ENCODE measurements at regions not wholly inside any gene's neighbourhood (a gene's known extent, or its start where the extent isn't known, plus 50 kb on each side); places are given as distances from the start of the nearest gene placed in this dataset.
"Not testable (repeated sequence)": the region's sequence is repeated elsewhere in the genome, so short reads cannot be mapped to it uniquely, and the experiment has no call there.

DNA sequence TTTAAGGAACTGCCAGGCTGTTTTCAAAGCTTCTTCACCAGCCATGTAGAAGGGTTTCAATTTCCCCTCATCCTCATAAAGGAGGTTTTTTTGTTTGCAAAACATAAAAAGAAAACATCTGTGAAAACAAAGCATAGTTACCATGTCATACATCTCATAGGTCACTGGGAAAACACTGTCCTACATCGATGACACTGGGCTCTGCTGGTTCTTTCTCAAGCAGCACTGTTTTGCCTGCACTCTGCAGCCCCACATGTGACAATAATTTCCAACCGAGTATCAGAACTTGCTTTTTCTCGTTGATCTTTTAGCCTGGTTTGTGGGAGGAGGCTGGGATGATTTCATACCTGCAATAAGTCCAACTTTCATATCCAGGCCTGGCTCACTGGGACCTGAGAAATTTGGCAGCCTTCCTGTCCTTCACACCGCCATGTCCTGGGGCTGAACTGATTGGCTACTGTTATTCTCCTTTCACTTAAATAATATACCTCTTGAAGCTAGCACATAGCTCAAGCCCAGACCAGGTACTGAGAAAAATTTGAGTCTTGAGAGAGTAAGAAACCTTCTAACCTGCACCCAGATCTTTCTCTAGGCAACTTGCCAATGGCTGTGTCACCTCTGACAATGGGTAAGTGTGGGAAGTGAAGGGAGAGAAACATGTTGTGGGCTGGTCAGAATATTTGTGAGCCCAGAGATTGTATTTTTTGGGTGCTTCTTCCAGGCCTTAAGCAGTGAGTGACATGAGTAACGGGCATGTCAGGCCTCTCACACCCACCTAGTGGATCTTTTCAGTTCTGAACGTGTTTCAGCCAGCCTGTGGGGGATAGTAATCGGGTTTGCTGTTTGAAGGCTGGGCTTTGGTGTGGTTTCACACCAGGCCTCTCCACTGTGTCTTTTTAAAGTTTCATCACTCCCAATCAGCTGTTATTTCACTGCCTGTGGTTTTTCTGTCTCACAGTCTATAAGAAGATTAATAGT lies 502.8 kb downstream of the NTRK2 start:
- H3K4me3 Mint-ChIP-seq, result no peak overlapping the region

DNA sequence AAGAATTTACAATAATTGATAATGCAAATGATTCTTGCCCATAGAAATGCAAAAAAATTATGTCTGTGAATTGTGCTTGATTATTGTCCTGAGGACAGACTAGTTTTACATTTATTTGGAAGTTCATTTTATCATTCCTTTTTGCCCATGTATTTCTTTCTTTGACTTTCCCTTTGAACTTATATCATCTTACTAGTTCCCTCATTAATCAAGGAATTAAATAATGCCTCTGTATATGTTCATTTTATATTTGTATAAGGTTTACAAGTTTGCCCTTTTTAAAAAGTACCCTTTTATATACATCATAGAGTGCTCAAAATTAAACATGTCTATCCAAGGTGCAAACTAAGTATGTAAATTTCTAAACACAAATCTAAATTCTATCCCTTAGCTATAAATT lies 501.6 kb downstream of the NTRK2 start:
- Mint-ChIP-seq H3K27me3 (no peaks in the 10 kb centered on the region), H3K4me1 (ENCODE audit: low read depth) (no peaks in the 10 kb centered on the region), H3K9me3 (peaks cover 6% of the 10 kb centered on the region), H3K36me3 (ENCODE audit: low read depth) (no peaks in the 10 kb centered on the region), H3K27ac (no peak overlapping the region), H3K4me3 (no peak overlapping the region)
- intact Hi-C loops (cut with micrococcal nuclease), result no loop called here

More for the DNA sequence above, 502.8 kb downstream of the NTRK2 start:
- intact Hi-C loops (cut with micrococcal nuclease), result no loop called here
- no peak overlapping the region for H3K27ac Mint-ChIP-seq
- no peaks in the 10 kb centered on the region for H3K4me1 Mint-ChIP-seq (ENCODE audit: low read depth)
- H3K9me3 Mint-ChIP-seq, result peaks cover 6% of the 10 kb centered on the region
- H3K27me3 Mint-ChIP-seq, result no peaks in the 10 kb centered on the region
- no peaks in the 10 kb centered on the region for H3K36me3 Mint-ChIP-seq (ENCODE audit: low read depth)

DNA sequence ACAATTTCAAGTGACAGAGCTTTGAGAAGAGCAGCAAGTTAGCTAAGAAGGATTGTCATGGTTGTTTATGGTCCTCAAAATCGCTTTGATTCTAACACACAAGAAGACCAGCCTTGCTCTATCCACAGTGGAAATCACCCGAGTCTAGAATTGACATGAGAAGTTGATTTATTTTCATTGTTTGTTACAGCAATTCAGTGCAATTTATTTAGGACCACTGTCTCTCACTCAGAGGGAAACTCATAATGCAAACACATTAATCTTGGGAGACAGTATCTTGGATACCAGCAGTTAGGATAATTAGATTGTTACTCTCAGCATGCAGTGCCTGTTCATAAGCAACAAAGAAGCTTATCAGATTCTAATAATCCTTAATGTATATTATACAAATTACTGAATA lies 498.9 kb downstream of the NTRK2 start:
- intact Hi-C loops (cut with micrococcal nuclease), result no loop called here
- Mint-ChIP-seq H3K27me3 (no peaks in the 10 kb centered on the region), H3K27ac (no peak overlapping the region), H3K4me1 (ENCODE audit: low read depth) (no peaks in the 10 kb centered on the region), H3K36me3 (ENCODE audit: low read depth) (no peaks in the 10 kb centered on the region), H3K4me3 (no peak overlapping the region), H3K9me3 (peaks cover 6% of the 10 kb centered on the region)

DNA sequence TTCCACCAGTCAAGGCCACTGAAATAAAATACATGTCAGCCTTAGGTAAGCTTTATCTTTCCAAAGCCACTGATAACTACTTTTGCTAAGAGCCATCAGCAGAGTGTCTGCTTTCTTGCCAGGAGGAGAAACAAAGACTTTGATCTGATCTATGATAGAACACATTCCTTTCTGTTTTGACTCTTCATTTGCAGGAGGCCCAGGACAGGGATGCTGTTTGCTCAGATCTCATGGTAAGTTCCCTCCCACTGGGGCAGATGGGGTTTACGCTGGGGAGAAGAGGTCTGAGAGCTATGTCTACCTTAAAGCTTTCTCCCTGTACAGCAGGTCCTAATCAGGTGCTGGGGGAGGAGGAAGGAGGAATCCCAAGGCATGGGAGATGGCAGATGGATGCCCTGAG lies 497.6 kb downstream of the NTRK2 start:
- H3K36me3 Mint-ChIP-seq (ENCODE audit: low read depth), result no peaks in the 10 kb centered on the region
- peaks cover 6% of the 10 kb centered on the region for H3K9me3 Mint-ChIP-seq
- H3K4me3 Mint-ChIP-seq, result no peak overlapping the region
- no peaks in the 10 kb centered on the region for H3K27me3 Mint-ChIP-seq
- H3K27ac Mint-ChIP-seq, result no peak overlapping the region
- H3K4me1 Mint-ChIP-seq (ENCODE audit: low read depth), result no peaks in the 10 kb centered on the region
- intact Hi-C loops (cut with micrococcal nuclease), result no loop called here

DNA sequence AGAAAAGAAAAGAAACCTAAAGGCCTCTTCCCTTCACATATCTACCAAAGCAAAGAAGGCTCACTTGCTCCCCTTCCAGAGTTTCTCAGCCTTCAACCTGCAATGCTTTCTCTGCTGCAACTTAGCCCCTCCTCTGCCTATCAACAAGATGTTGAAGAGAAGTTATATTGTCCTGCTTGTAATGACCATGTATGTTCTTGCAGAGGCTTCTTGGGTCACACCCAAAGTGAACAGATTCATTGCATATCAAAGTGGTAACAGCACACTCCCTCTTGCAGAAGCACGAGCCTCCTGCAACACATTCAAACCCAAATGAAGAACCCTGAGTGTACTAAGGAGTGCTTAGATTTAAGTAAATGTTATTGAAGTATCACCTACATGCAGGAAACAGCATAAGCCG lies 494.3 kb downstream of the NTRK2 start:
- intact Hi-C loops (cut with micrococcal nuclease), result no loop called here
- H3K9me3 Mint-ChIP-seq, result no peaks in the 10 kb centered on the region

DNA sequence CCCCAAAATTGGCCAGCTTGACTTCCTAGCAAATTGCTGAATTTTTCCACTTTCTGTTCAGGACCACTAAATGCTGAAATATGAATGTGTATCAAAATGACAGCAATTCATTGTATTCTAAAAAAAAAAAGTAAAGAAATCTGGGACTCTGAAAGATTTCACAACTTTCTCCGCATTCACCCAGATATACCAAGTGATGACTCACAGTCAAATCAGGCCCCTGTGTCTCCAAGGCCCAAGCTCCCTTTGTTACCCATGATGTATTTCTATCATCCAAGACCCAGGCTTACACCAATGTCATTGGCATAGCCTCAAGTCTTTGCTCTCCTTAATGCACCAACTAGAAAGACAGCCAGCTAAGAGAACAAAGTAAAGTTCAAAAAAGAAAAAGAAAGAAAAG lies 493.9 kb downstream of the NTRK2 start:
- intact Hi-C loops (cut with micrococcal nuclease), result no loop called here
- Mint-ChIP-seq H3K4me1 (ENCODE audit: low read depth) (no peaks in the 10 kb centered on the region), H3K27me3 (no peaks in the 10 kb centered on the region), H3K9me3 (no peaks in the 10 kb centered on the region), H3K4me3 (no peak overlapping the region), H3K36me3 (ENCODE audit: low read depth) (no peaks in the 10 kb centered on the region), H3K27ac (no peak overlapping the region)

More for the DNA sequence above, 494.3 kb downstream of the NTRK2 start:
- Mint-ChIP-seq H3K36me3 (ENCODE audit: low read depth) (no peaks in the 10 kb centered on the region), H3K4me3 (no peak overlapping the region), H3K27ac (no peak overlapping the region), H3K27me3 (no peaks in the 10 kb centered on the region), H3K4me1 (ENCODE audit: low read depth) (no peaks in the 10 kb centered on the region)

DNA sequence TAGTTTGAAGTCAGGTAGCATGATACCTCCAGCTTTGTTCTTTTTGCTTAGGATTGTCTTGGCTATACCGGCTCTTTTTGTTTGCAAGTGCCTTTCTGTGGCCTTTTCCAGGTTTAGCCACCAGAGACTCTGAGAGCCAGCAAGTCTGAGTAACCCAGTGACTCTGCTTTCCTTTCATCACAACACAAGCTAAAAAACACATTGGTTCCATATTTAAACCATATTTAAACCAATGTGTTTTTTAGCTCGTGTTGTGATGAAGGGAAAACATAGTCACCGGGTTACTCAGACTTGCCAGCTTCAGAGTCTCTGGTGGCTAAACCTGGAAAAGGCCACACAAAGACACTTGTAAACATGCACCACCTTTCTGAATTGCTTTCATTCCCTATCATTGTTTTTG lies 493.3 kb downstream of the NTRK2 start:
- Mint-ChIP-seq H3K27me3 (no peaks in the 10 kb centered on the region), H3K9me3 (no peaks in the 10 kb centered on the region), H3K36me3 (ENCODE audit: low read depth) (no peaks in the 10 kb centered on the region), H3K4me1 (ENCODE audit: low read depth) (no peaks in the 10 kb centered on the region), H3K4me3 (no peak overlapping the region), H3K27ac (no peak overlapping the region)
- intact Hi-C loops (cut with micrococcal nuclease), result no loop called here

DNA sequence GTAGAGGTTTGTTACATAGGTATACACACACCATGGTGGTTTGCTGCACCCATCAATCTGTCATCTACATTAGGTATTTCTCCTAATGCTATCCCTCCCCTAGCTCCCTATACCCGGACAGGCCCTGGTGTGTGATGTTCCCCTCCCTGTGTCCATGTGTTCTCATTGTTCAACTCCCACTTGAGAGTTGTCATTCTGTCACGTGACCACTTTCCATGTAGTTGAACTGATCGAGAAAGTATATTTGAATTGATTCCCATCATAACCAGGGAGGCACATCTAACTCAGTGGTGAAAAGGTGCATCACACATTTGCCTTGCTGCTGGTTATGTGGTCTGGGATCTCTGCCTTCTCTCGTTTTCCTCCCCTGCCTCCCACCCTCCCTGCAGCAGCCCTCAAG lies 491.4 kb downstream of the NTRK2 start:
- H3K36me3 Mint-ChIP-seq (ENCODE audit: low read depth); H3K27me3 Mint-ChIP-seq; H3K4me3 Mint-ChIP-seq; H3K4me1 Mint-ChIP-seq (ENCODE audit: low read depth); H3K27ac Mint-ChIP-seq; intact Hi-C loops (cut with micrococcal nuclease); H3K9me3 Mint-ChIP-seq: not testable (repeated sequence)

DNA sequence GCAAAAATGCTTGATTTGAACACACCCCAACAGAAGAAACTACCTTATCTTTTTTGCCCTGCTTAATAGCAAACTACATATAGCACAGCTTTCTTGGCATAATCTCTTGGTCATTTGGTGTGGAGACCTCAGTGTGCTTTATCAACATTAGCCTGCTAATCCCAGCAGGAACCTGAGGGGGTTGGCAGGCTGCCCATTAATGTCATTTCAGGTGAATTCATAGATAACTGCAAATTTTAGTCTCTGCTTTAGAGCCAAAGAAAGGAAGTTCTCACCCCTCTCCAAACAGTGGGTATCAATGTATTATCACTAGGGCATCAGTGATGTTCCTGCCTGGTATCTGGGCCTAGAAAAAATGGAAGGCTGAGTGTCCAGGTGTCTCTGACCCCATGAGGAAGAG lies 489.0 kb downstream of the NTRK2 start:
- no peaks in the 10 kb centered on the region for H3K27me3 Mint-ChIP-seq
- H3K36me3 Mint-ChIP-seq (ENCODE audit: low read depth), result no peaks in the 10 kb centered on the region
- no peaks in the 10 kb centered on the region for H3K9me3 Mint-ChIP-seq
- intact Hi-C loops (cut with micrococcal nuclease), result no loop called here
- H3K4me1 Mint-ChIP-seq (ENCODE audit: low read depth), result no peaks in the 10 kb centered on the region
- H3K4me3 Mint-ChIP-seq, result no peak overlapping the region
- H3K27ac Mint-ChIP-seq, result no peak overlapping the region

DNA sequence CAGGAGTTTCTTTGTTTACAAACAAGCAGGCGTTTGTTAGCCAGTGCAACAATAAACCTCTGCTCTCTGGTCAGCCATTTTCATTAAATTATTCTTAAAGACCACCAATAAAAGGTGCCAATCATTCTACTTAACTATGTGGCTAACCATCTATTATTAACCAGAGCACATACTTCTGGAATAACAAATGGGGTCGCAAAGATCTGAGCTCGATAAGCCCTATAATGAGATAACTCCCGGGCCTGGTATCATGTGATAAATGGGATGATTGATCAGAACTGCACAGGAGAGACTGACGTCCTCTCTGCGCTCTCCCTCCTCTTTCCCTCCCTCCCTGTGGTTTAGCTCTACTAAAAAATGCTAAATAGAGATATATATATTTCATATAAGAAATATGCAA lies 488.2 kb downstream of the NTRK2 start:
- Mint-ChIP-seq H3K9me3 (no peaks in the 10 kb centered on the region), H3K36me3 (ENCODE audit: low read depth) (no peaks in the 10 kb centered on the region), H3K4me3 (no peak overlapping the region), H3K27ac (no peak overlapping the region), H3K27me3 (no peaks in the 10 kb centered on the region), H3K4me1 (ENCODE audit: low read depth) (no peaks in the 10 kb centered on the region)
- intact Hi-C loops (cut with micrococcal nuclease), result no loop called here

DNA sequence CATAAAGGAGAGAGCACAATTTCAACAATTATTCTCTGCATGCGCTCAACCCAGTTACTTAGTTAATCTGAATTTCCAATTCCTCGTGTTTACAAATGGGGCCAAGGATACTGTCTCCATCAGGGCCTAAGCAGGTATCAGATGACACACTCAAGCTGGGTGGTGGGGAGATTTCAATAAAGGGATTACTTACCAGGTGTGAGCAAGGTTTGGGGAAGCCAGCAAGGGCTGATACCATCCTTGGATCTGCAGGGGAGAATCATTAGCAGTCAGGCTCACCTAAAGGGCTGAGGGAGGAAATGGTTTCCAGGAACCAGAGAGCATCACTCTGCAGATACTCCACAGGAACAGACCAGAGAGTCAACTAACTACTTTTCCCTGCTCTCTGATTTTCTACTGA lies 487.1 kb downstream of the NTRK2 start:
- H3K27ac Mint-ChIP-seq, result no peak overlapping the region
- no peaks in the 10 kb centered on the region for H3K36me3 Mint-ChIP-seq (ENCODE audit: low read depth)
- intact Hi-C loops (cut with micrococcal nuclease), result no loop called here
- no peak overlapping the region for H3K4me3 Mint-ChIP-seq
- no peaks in the 10 kb centered on the region for H3K4me1 Mint-ChIP-seq (ENCODE audit: low read depth)
- H3K9me3 Mint-ChIP-seq, result no peaks in the 10 kb centered on the region
- no peaks in the 10 kb centered on the region for H3K27me3 Mint-ChIP-seq

DNA sequence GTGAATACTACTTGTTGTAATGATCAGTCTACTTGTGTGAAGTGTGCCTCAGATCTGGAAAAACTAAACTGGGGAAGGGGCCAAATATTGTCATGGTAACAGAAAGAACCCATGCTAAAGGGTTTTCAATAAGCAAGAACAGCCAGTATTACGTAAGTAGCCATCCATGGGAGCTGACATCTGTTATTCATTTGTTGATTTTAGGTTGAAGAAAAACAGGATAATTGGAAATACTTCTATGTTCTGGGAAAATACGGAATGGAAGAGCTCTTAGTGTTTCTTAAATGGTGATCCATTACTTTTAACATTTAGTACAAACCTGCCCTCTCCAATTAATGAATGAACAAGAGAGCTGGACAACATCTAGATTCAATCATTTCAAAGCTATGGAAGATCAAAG lies 485.8 kb downstream of the NTRK2 start:
- Mint-ChIP-seq H3K36me3 (ENCODE audit: low read depth) (no peaks in the 10 kb centered on the region), H3K27me3 (no peaks in the 10 kb centered on the region), H3K4me1 (ENCODE audit: low read depth) (no peaks in the 10 kb centered on the region), H3K27ac (no peak overlapping the region), H3K4me3 (no peak overlapping the region), H3K9me3 (no peaks in the 10 kb centered on the region)
- intact Hi-C loops (cut with micrococcal nuclease), result no loop called here

DNA sequence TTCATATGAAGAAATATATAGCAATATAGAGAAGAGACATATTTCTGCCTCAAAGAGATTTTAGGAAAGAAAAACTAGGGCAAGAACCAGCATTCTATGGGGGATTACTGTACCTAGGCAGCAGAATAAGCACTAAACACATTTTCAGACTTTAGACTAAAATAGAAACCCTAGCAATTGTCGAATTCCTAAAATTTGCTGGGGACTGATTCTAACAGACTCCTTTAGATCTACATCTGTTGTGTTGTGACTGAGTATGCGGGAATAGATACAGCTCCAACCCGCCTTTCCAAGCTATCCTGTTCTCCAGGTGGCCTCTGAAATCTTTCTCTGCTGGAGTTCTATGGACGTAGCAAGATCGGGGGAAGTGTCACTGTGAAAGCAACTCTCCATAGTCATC lies 482.2 kb downstream of the NTRK2 start:
- H3K36me3 Mint-ChIP-seq (ENCODE audit: low read depth), result no peaks in the 10 kb centered on the region
- H3K4me3 Mint-ChIP-seq, result no peak overlapping the region
- H3K9me3 Mint-ChIP-seq, result no peaks in the 10 kb centered on the region

DNA sequence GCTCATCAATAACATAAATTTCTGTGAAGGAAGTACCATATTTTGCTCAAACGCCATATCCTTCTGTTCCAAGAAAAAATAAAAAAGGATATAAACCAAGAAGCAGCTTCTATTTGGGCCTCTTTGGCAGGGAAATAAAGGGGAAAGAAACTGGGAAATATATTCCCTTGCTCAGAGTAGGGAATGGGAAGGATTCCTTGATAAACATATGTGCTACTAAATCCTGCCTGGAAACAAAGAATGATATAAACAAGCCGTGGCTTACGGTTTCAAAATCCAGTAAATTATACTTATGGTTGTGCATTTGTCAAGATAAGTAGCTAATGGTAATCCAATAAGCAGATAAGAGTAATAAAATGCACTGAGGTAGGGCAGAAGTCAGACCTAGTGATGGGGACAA lies 481.6 kb downstream of the NTRK2 start:
- H3K36me3 Mint-ChIP-seq (ENCODE audit: low read depth), result no peaks in the 10 kb centered on the region
- H3K4me3 Mint-ChIP-seq, result no peak overlapping the region
- H3K27me3 Mint-ChIP-seq, result peaks cover 4% of the 10 kb centered on the region
- no peaks in the 10 kb centered on the region for H3K9me3 Mint-ChIP-seq
- H3K27ac Mint-ChIP-seq, result no peak overlapping the region
- intact Hi-C loops (cut with micrococcal nuclease), result no loop called here
- H3K4me1 Mint-ChIP-seq (ENCODE audit: low read depth), result no peaks in the 10 kb centered on the region

More for the DNA sequence above, 482.2 kb downstream of the NTRK2 start:
- intact Hi-C loops (cut with micrococcal nuclease), result no loop called here
- H3K4me1 Mint-ChIP-seq (ENCODE audit: low read depth), result no peaks in the 10 kb centered on the region
- H3K27ac Mint-ChIP-seq, result no peak overlapping the region
- H3K27me3 Mint-ChIP-seq, result peaks cover 4% of the 10 kb centered on the region
